Uterus (tissue), 3 donors: ENCODE measurements at regions not wholly inside any gene's neighbourhood (a gene's known extent, or its start where the extent isn't known, plus 50 kb on each side); places are given as distances from the start of the nearest gene placed in this dataset.

Source experiments
- DNase-seq, 2 donors: peaks; one replicate each; pipeline ENCODE4 v3.0.0-alpha.2; 2019 to 2020
- H3K27ac ChIP-seq, 2 donors: fragments of 200-600 bp; sonication (generic); 1 replicate in 1 of 2; 2 replicates in 1 of 2; pipeline ENCODE4 v1.5.1; 2016 to 2018
- H3K27me3 ChIP-seq, 2 donors: fragments of 200-600 bp; sonication (generic); one replicate each; pipeline ENCODE4 v1.5.1; 2018 to 2019; ENCODE audit warnings: control low read depth in 1 of 2
- H3K36me3 ChIP-seq, 2 donors: fragments of 200-600 bp; sonication (generic); one replicate each; pipeline ENCODE4 v1.5.1; 2019; ENCODE audit warnings: control low read depth in 1 of 2
- H3K4me1 ChIP-seq, 2 donors: fragments of 200-600 bp; sonication (generic); one replicate each; pipeline ENCODE4 v1.5.1; 2018 to 2019; ENCODE audit warnings: control low read depth in 1 of 2
- H3K4me3 ChIP-seq, 2 donors: fragments of 200-600 bp; sonication (generic); 1 replicate in 1 of 2; 2 replicates in 1 of 2; pipeline ENCODE4 v1.5.1; 2018 to 2019; ENCODE audit warnings: mild to moderate bottlenecking in 1 of 2
- H3K9me3 ChIP-seq, 2 donors: fragments of 200-600 bp; sonication (generic); one replicate each; pipeline ENCODE4 v1.5.1; 2019; ENCODE audit warnings: control low read depth in 1 of 2
- POLR2A ChIP-seq, 2 donors: fragments of 450-650 bp; IDR thresholded peaks; one replicate each; pipeline ENCODE4 v1.6.1; 2016; ENCODE audit warnings: antibody characterized with exemption in 2 of 2, mild to moderate bottlenecking in 1 of 2, moderate library complexity in 1 of 2
- intact Hi-C: fragments of 100-400 bp; cut with DNase I; formaldehyde crosslinking; loops from one replicate; pipeline ENCODE4 v1.15.1; 2023; ENCODE audit warnings: low total_unique reads
- TF ChIP-seq, protein P1 (sequence below), 4 experiments: fragments of 200-600 bp in 2 of 4; fragments of 450-650 bp in 2 of 4; sonication (generic) in 2 of 4; IDR thresholded peaks; one replicate each; pipeline ENCODE4 v1.5.1; 2016 to 2019; ENCODE audit warnings: antibody characterized with exemption in 4 of 4, mild to moderate bottlenecking in 2 of 4, moderate library complexity in 1 of 4
- donor health status: DM: yes; HTN: yes; CAD: no.

- TF ChIP-seq, protein P1, sequence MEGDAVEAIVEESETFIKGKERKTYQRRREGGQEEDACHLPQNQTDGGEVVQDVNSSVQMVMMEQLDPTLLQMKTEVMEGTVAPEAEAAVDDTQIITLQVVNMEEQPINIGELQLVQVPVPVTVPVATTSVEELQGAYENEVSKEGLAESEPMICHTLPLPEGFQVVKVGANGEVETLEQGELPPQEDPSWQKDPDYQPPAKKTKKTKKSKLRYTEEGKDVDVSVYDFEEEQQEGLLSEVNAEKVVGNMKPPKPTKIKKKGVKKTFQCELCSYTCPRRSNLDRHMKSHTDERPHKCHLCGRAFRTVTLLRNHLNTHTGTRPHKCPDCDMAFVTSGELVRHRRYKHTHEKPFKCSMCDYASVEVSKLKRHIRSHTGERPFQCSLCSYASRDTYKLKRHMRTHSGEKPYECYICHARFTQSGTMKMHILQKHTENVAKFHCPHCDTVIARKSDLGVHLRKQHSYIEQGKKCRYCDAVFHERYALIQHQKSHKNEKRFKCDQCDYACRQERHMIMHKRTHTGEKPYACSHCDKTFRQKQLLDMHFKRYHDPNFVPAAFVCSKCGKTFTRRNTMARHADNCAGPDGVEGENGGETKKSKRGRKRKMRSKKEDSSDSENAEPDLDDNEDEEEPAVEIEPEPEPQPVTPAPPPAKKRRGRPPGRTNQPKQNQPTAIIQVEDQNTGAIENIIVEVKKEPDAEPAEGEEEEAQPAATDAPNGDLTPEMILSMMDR (IDR thresholded peaks at IDR 0.05) = no peak
- TF ChIP-seq POLR2A (IDR thresholded peaks at IDR 0.05) = no peak
These were observed 172.3 kb upstream of the MVB12B start for GRCh38 chr9:126154182-126154827.

DNA sequence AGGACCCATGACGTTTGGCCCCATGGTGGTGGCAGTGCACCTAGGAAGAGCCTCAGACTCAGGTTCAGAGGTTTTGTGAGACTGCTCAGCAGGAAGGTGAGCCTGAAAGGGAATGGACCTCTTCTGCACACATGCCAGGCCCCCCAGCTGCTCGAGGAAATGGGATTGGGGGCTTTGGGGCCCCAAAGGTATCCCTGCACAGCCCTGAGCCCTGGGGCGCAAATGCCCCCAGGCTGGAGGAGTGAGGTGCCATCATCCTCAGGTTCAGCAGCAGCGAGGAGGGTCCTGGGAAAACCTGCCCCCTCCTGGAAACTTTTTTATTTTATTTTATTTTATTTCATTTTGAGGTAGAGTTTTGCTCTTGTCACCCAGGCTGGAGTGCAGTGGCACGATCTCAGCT lies 171.8 kb upstream of the MVB12B start:
- Histone ChIP-seq H3K27ac (no peak overlapping the region), H3K4me3 (no peak overlapping the region), H3K36me3 (no peaks in the 10 kb centered on the region), H3K27me3 (no peaks in the 10 kb centered on the region), H3K4me1 (no peaks in the 10 kb centered on the region), H3K9me3 (no peaks in the 10 kb centered on the region)
- TF ChIP-seq, protein P1 (IDR thresholded peaks at IDR 0.05) = no peak
- no peak for TF ChIP-seq POLR2A (IDR thresholded peaks at IDR 0.05)
- DNase-seq = no peak
- intact Hi-C loops = no loop called here

More at GRCh38 chr9:126154182-126154827, 172.3 kb upstream of the MVB12B start:
- Histone ChIP-seq H3K9me3 (no peaks in the 10 kb centered on the region), H3K36me3 (no peaks in the 10 kb centered on the region), H3K4me3 (no peak overlapping the region), H3K4me1 (no peaks in the 10 kb centered on the region), H3K27me3 (no peaks in the 10 kb centered on the region), H3K27ac (no peak overlapping the region)
- no peak for DNase-seq
- intact Hi-C loops = no loop called here

GRCh38 chr9:126155756-126156664 lies 170.6 kb upstream of the MVB12B start:
- H3K9me3 ChIP-seq = no peaks in the 10 kb centered on the region
- no peak overlapping the region for H3K4me3 ChIP-seq
- no peaks in the 10 kb centered on the region for H3K36me3 ChIP-seq
- H3K27me3 ChIP-seq = no peaks in the 10 kb centered on the region
- no peak for TF ChIP-seq POLR2A (IDR thresholded peaks at IDR 0.05)
- TF ChIP-seq, protein P1 (IDR thresholded peaks at IDR 0.05) = no peak
- H3K27ac ChIP-seq = no peak overlapping the region
- DNase-seq = no peak
- intact Hi-C loops = no loop called here
- H3K4me1 ChIP-seq = no peaks in the 10 kb centered on the region

GRCh38 chr9:126156898-126157297 lies 169.7 kb upstream of the MVB12B start:
- DNase-seq = no peak
- no peaks in the 10 kb centered on the region for H3K9me3 ChIP-seq
- no peak overlapping the region for H3K4me3 ChIP-seq
- intact Hi-C loops = no loop called here
- no peak overlapping the region for H3K27ac ChIP-seq
- no peaks in the 10 kb centered on the region for H3K4me1 ChIP-seq
- no peaks in the 10 kb centered on the region for H3K36me3 ChIP-seq
- no peak for TF ChIP-seq POLR2A (IDR thresholded peaks at IDR 0.05)
- TF ChIP-seq, protein P1 (IDR thresholded peaks at IDR 0.05) = no peak
- no peaks in the 10 kb centered on the region for H3K27me3 ChIP-seq

GRCh38 chr9:126157423-126157822 lies 169.2 kb upstream of the MVB12B start:
- H3K36me3 ChIP-seq = no peaks in the 10 kb centered on the region
- H3K4me3 ChIP-seq = no peak overlapping the region
- H3K9me3 ChIP-seq = no peaks in the 10 kb centered on the region
- H3K4me1 ChIP-seq = no peaks in the 10 kb centered on the region
- TF ChIP-seq POLR2A (IDR thresholded peaks at IDR 0.05) = no peak
- TF ChIP-seq, protein P1 (IDR thresholded peaks at IDR 0.05) = no peak
- DNase-seq = no peak
- no peak overlapping the region for H3K27ac ChIP-seq
- intact Hi-C loops = no loop called here
- no peaks in the 10 kb centered on the region for H3K27me3 ChIP-seq
